Retinal pigment epithelial cell (primary cell): ENCODE measurements at regions not wholly inside any gene's neighbourhood (a gene's known extent, or its start where the extent isn't known, plus 50 kb on each side); places are given as distances from the start of the nearest gene placed in this dataset.
"Not testable (repeated sequence)": the region's sequence is repeated elsewhere in the genome, so short reads cannot be mapped to it uniquely, and the experiment has no call there.

Source experiments
- DNase-seq: peaks from one replicate; pipeline ENCODE4 v3.0.0-alpha.2; 2010; ENCODE audit warnings: low read depth
- H3K4me3 ChIP-seq: 2 replicates; pipeline ENCODE4 v1.5.1; 2011; ENCODE audit warnings: mild to moderate bottlenecking, low read length, control low read depth, moderate library complexity
- TF ChIP-seq, protein P1 (sequence below): conservative IDR thresholded peaks from 2 replicates; pipeline ENCODE4 v1.5.1; 2011; ENCODE audit warnings: low read depth, low read length, control low read depth, inconsistent platforms

DNA sequence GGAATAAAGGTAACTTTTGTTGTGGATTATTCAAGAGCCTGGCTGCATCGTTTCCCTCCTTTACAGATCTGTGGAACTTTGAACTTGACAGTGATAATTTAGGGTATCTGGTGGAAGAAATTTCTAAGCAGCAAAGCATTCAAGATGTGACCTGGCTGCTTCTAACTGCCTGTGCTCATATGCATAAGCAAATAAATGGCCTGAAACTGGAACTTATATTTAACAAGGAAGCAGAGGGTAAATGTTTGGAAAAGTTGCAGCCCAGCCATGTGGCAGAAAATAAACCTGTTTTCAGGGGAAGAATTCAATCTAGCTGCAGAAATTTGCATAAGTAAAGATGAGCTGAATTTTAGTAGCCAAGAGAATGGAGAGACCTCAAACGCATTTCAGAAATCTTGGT is 173.5 kb downstream of the C6orf118 start:
- TF ChIP-seq, protein P1, sequence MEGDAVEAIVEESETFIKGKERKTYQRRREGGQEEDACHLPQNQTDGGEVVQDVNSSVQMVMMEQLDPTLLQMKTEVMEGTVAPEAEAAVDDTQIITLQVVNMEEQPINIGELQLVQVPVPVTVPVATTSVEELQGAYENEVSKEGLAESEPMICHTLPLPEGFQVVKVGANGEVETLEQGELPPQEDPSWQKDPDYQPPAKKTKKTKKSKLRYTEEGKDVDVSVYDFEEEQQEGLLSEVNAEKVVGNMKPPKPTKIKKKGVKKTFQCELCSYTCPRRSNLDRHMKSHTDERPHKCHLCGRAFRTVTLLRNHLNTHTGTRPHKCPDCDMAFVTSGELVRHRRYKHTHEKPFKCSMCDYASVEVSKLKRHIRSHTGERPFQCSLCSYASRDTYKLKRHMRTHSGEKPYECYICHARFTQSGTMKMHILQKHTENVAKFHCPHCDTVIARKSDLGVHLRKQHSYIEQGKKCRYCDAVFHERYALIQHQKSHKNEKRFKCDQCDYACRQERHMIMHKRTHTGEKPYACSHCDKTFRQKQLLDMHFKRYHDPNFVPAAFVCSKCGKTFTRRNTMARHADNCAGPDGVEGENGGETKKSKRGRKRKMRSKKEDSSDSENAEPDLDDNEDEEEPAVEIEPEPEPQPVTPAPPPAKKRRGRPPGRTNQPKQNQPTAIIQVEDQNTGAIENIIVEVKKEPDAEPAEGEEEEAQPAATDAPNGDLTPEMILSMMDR, result no peak
- no peak overlapping the region for H3K4me3 ChIP-seq
- no peak for DNase-seq

DNA sequence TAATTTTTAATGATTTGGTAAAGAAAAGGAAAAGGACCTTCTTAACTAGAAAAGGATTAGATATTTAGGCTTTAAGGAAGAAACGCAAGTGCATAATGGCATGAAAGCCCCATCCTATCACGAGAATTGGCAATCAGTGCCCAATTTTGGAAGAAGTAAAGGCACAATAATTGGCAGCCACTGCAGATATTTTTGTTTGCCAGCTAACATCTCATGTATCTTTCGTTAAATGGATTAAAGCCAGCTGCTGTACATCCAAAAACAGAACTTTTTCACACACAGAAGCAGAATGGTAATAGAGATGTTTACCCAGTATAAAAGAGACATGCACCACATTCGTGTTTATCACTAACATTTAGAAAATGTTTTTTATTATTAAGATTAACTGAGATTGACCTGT is 180.3 kb downstream of the C6orf118 start:
- no peak overlapping the region for H3K4me3 ChIP-seq
- TF ChIP-seq, protein P1, result no peak
- DNase-seq, result no peak

DNA sequence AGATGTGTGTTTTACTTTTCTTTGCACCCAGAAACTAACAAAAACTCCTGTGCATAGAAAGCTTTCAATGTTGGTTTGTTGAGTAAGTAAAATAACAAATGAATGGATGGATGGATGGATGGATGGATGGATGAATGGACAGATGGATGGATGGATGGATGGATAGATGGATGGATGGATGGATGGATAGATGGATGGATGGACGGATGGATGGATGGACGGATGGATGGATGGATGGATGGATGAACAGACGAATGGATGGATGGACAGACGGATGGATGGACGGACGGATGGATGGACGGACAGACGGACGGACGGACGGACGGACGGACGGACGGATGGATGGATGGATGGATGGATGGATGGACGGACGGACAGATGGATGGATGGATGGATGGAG is 181.7 kb downstream of the C6orf118 start:
- DNase-seq, result not testable (repeated sequence)

DNA sequence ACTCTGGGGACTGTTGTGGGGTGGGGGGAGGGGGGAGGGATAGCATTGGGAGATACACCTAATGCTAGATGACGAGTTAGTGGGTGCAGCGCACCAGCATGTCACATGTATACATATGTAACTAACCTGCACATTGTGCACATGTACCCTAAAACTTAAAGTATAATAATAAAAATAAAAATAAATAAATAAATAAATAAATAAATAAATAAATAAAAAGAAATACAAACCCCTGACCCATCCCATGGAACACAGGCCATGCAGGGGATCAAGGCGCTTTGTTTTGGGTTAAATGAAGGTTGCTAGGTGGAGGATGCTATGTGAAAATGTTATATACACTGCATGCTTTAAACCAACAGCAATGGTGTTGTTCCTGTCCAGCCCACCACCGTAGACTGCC is 184.7 kb downstream of the C6orf118 start:
- DNase-seq, H3K4me3 ChIP-seq: not testable (repeated sequence)

More for the DNA sequence above, 181.7 kb downstream of the C6orf118 start:
- H3K4me3 ChIP-seq, result not testable (repeated sequence)

DNA sequence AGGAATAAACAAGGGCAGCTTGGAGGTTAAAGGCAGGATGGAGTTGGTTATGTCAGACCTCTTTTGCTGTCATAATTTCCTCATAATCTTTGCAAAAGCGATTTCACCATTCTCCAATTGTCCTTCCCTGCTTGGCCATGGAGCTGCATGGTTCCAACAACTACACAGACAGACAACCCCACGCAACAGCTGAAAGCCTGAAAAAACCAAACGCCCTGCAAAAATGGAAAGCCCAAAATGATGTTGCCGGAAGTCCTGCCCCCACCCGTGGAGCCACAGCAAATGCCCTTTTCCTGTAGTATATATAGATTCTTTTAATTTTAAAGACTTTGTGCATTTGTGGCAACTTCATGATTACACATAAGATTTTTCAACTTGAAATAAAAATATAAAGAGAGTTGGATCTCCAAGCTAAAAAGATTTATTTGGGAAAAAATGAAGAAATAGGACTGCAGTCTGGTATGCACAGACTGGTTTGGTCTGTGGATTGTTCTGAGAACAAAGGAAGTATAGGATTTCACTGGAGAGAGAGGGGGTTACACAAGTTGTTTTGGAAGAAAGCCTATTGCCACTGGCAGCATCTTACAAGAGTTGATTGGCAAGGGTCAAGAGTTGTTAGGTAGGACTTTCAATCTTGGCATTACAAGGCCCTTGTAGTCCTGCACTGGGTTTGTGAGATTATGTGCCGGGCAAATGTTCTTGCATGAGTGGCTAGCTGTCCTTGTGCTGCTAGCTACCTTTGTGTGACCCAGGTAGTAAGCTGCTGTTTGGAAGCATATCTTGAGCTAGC is 190.0 kb downstream of the C6orf118 start:
- peak; percentile 37 for DNase-seq
- no peak overlapping the region for H3K4me3 ChIP-seq
- TF ChIP-seq, protein P1, result no peak

DNA sequence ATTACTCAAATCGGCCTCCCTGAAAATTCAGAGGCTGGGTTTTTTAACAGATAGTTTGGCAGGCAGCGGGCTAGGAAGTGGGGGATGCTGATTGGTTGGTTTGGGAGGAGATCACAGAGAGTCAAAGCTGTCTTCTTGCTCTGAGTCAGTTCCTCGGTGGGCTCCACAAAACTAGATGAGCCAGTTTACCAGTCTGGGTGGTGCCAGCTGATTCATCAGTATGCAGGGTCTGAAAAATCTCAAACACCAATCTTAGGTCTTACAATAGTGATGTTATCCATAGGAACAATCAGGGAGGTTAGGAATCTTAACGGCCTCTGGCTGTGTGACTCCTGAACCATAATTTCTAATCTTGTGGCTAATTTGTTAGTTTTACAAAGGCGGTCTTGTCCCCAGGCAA is 190.7 kb downstream of the C6orf118 start:
- DNase-seq, result no peak
- no peak overlapping the region for H3K4me3 ChIP-seq
- TF ChIP-seq, protein P1, result no peak

DNA sequence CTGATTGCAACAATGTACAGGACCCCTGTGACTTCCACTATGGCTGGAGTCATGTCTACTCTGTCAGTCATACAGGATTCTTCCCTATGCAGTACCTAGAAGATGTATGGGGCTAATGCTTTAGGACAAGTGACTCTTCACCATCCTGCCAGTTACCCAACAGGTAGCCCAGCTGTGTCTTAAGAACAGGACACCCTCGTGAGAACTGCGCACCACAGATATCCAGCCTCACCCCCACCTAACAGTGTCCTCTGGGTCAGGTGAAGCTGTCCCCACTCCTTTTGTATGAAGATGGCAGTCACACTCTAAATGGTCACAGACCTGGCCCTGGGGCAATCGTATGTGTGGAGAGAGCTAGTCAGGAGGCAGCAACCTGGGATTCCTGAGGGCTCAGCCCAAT is 191.6 kb downstream of the C6orf118 start:
- TF ChIP-seq, protein P1, result no peak
- no peak for DNase-seq

DNA sequence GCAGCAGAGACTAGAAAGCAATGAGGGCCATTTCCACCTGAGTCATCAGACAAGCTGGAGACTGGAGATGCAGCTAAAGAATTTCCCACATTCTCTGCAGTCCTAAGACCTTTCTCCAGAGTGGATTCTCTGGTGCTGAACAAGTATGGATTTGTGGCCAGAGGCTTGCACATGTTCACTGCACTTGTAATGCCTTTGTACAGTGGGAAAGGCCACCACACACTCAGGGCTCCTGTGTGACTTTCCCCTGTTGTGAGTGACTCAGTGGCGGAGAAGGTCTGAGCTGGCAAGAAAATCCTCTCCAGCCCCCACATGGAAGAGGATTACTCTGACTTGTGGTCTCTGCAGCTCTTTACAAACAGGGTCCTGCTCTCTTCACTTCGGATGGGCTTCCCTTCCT is 192.3 kb downstream of the C6orf118 start:
- TF ChIP-seq, protein P1, result no peak
- no peak overlapping the region for H3K4me3 ChIP-seq
- DNase-seq, result peak; percentile 27

More for the DNA sequence above, 191.6 kb downstream of the C6orf118 start:
- H3K4me3 ChIP-seq, result no peak overlapping the region
